ENCODE measurements at regions not wholly inside any gene's neighbourhood (a gene's known extent, or its start where the extent isn't known, plus 50 kb on each side); places are given as distances from the start of the nearest gene placed in this dataset.

- TF ChIP-seq, protein P1, sequence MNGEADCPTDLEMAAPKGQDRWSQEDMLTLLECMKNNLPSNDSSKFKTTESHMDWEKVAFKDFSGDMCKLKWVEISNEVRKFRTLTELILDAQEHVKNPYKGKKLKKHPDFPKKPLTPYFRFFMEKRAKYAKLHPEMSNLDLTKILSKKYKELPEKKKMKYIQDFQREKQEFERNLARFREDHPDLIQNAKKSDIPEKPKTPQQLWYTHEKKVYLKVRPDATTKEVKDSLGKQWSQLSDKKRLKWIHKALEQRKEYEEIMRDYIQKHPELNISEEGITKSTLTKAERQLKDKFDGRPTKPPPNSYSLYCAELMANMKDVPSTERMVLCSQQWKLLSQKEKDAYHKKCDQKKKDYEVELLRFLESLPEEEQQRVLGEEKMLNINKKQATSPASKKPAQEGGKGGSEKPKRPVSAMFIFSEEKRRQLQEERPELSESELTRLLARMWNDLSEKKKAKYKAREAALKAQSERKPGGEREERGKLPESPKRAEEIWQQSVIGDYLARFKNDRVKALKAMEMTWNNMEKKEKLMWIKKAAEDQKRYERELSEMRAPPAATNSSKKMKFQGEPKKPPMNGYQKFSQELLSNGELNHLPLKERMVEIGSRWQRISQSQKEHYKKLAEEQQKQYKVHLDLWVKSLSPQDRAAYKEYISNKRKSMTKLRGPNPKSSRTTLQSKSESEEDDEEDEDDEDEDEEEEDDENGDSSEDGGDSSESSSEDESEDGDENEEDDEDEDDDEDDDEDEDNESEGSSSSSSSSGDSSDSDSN (IDR thresholded peaks at IDR 0.05; ENCODE audit: borderline replicate concordance in 1 of 2, low read depth in 2 of 2, low read length in 2 of 2) = no peak
- TF ChIP-seq HDAC3 (IDR thresholded peaks at IDR 0.05; ENCODE audit: borderline replicate concordance, partially characterized antibody) (no peak), NCOA2 (IDR thresholded peaks at IDR 0.05; ENCODE audit: partially characterized antibody in 2 of 2) (no peak), CGGBP1 (CRISPR knock-in tag; IDR thresholded peaks at IDR 0.05) (no peak), ZNF707 (CRISPR knock-in tag; conservative IDR thresholded peaks at IDR 0.05) (no peak), ILK (tag; IDR thresholded peaks at IDR 0.05; ENCODE audit: borderline replicate concordance, low read depth) (no peak), HEY1 (CRISPR knock-in tag; IDR thresholded peaks at IDR 0.05; ENCODE audit: borderline replicate concordance) (no peak), ZNF551 (CRISPR knock-in tag; IDR thresholded peaks at IDR 0.05) (no peak), RBBP5 (IDR thresholded peaks at IDR 0.05; ENCODE audit: borderline replicate concordance, insufficient read depth, low read length, poor library complexity, severe bottlenecking) (no peak), FOXJ3 (CRISPR knock-in tag; IDR thresholded peaks at IDR 0.05) (no peak), ZBTB12 (CRISPR knock-in tag; IDR thresholded peaks at IDR 0.05) (no peak), MCM5 (IDR thresholded peaks at IDR 0.05; ENCODE audit: low read depth) (no peak), SAFB (IDR thresholded peaks at IDR 0.05; ENCODE audit: borderline replicate concordance, low read depth, low read length) (no peak), KLF10 (CRISPR knock-in tag; IDR thresholded peaks at IDR 0.05) (no peak), MYBL2 (IDR thresholded peaks at IDR 0.05; ENCODE audit: low read depth) (no peak), MYBL2 (CRISPR knock-in tag; IDR thresholded peaks at IDR 0.05; ENCODE audit: borderline replicate concordance) (no peak), HLTF (IDR thresholded peaks at IDR 0.05) (no peak), C11orf30 (IDR thresholded peaks at IDR 0.05; ENCODE audit: low read depth) (peak; percentile 64), ZNF224 (CRISPR knock-in tag; IDR thresholded peaks at IDR 0.05) (no peak), PRPF4 (IDR thresholded peaks at IDR 0.05; ENCODE audit: insufficient read depth, low read depth, low read length, poor library complexity, severe bottlenecking) (no peak), ZBTB7A (IDR thresholded peaks at IDR 0.05; ENCODE audit: borderline replicate concordance, control insufficient read depth, low read depth, low read length) (no peak), ZNF512 (tag; IDR thresholded peaks at IDR 0.05) (no peak)
- TF ChIP-seq, protein P2, sequence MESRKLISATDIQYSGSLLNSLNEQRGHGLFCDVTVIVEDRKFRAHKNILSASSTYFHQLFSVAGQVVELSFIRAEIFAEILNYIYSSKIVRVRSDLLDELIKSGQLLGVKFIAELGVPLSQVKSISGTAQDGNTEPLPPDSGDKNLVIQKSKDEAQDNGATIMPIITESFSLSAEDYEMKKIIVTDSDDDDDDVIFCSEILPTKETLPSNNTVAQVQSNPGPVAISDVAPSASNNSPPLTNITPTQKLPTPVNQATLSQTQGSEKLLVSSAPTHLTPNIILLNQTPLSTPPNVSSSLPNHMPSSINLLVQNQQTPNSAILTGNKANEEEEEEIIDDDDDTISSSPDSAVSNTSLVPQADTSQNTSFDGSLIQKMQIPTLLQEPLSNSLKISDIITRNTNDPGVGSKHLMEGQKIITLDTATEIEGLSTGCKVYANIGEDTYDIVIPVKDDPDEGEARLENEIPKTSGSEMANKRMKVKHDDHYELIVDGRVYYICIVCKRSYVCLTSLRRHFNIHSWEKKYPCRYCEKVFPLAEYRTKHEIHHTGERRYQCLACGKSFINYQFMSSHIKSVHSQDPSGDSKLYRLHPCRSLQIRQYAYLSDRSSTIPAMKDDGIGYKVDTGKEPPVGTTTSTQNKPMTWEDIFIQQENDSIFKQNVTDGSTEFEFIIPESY (CRISPR knock-in tag; IDR thresholded peaks at IDR 0.05) = no peak
Measured at GRCh38 chr5:34553581-34553980, 102.5 kb upstream of the RAI14 start (continued).

Data from K562 (cell line).